ENCODE measurements at regions not wholly inside any gene's neighbourhood (a gene's known extent, or its start where the extent isn't known, plus 50 kb on each side); places are given as distances from the start of the nearest gene placed in this dataset.
"Not testable (repeated sequence)": the region's sequence is repeated elsewhere in the genome, so short reads cannot be mapped to it uniquely, and the experiment has no call there.

- not testable (repeated sequence) for TF ChIP-seq CTCF (conservative IDR thresholded peaks at IDR 0.05; ENCODE audit: low read length); EZH2phosphoT487 (IDR thresholded peaks at IDR 0.05; ENCODE audit: borderline replicate concordance, low read depth, low read length)
These were observed 118.4 kb downstream of the SPP2 start for GRCh38 chr2:234168605-234169570.
